Smooth muscle cell of the brain vasculature (primary cell): ENCODE measurements at regions not wholly inside any gene's neighbourhood (a gene's known extent, or its start where the extent isn't known, plus 50 kb on each side); places are given as distances from the start of the nearest gene placed in this dataset.

Source experiments
- DNase-seq: peaks from one replicate; pipeline ENCODE4 v3.0.0-alpha.2; 2012; ENCODE audit warnings: low read depth, low spot score

DNA sequence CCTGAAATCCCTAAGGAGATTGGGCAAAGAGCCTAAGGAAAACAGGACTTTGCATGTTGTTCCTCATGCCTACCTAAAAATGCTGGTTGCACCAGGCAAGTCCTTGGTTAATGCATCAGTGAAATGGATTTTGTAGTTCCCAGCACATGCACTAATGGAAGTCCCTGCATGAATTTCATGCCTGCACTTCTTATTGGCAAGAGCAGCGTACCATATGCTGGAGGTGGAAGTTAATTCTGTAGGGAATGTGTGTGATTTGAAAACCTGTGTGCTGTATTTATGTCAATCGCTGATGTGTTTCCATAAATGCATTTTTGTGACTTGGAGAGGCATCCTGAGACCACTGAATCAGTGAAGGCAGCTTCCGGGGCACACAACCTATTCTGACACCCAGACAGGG, 140.3 kb upstream of the MTNR1B start:
- DNase-seq, result no peak

DNA sequence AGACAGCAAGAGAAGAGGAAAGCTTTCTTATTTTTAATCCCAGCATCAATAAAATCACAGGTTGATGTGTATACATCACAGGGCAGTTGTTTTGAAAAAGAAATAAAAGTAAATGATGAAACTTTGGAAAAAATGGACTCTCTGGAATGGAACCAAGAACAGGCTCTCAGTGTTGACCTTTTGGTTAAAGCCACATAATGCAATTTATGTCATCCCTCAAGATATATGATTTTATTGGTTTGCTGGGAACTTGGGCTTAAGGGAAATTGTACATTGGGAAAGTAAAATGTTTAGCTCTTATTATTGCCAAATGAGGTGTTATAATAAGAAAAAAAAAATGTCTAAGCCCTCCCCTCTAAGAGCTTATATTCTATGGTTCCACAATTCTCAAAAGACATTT, 139.8 kb upstream of the MTNR1B start:
- no peak for DNase-seq

DNA sequence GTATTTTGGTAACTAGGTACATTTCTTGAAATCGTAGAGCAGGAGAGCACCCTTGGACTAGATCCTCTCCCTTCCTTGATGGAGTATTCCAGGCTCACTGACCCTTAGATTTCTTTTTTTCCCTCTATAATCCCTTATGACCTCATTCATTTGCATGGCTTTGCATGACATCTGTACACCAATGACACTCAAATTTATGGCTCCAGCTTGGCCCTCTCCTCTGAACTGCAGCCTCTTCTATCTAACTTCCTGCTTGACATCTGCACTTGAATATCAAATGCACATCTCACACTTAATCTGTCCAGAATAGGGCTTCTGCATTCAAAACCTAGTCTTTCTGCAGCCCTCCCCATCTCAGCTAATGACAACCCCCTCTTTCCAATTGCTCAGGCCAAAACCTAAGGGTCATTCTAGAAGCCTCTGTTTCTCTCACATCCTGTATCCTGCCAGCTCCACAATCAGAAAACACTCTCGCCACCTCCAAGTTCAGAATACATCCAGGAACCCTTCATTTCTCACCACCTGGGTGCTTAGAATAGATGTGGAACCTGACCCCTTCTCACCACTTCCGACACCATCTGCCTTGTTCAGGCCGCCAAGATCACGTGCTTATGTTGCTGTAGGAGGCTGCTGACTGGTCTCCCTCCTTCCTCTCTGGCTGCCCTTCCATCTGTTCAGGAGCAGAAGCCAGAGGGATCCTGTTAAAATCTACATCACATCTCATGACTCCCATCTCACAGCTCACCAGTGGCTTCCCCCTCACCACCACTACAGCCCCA, 138.9 kb upstream of the MTNR1B start:
- no peak for DNase-seq

DNA sequence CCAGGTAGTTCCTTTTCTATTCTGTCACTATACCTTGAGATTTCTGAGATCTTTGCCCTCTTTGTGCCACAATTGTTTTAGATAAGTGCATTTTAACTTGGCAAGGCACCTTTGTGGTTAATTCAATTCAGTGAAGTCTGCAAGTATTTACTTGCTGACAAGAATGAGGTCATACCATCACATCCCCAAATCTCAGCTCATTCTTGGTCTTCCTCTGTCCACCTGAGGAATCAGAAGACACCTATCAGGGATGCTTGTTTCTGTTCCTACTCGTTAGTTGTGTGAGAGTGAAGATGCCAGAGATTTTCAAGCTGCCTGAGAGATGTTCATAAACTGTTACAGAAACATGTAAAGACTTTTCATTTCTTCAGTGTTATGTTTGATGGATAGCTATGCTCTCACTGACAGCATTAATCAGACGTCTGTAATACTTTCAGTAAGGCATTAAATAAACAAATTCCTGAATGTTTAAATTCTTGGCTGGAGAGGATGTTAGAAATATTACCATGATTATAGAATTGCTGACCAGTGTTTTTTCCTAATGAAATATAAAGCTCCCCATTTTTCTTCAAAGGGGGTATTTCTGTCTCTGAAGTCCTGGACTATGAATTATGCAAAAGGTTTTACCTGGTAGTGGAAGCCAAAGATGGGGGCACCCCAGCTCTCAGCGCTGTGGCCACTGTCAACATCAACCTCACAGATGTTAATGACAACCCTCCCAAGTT, 135.0 kb upstream of the MTNR1B start:
- DNase-seq, result no peak

DNA sequence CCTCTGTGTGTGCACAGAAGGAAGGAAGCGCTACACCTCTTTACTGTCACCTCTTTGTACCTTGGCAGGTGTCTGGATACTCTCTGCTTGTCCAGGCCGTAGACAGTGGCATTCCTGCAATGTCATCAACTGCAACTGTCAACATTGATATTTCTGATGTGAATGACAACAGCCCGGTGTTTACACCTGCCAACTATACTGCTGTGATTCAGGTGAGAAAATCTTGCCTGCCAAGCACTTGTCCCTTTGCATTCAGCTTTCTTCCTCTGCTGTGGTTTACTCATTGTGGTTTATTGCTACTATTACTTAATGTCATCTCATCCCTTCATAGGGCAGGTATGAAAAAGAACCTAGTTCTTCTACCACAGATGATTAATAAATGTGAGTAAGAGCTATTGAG, 131.9 kb upstream of the MTNR1B start:
- DNase-seq, result no peak

DNA sequence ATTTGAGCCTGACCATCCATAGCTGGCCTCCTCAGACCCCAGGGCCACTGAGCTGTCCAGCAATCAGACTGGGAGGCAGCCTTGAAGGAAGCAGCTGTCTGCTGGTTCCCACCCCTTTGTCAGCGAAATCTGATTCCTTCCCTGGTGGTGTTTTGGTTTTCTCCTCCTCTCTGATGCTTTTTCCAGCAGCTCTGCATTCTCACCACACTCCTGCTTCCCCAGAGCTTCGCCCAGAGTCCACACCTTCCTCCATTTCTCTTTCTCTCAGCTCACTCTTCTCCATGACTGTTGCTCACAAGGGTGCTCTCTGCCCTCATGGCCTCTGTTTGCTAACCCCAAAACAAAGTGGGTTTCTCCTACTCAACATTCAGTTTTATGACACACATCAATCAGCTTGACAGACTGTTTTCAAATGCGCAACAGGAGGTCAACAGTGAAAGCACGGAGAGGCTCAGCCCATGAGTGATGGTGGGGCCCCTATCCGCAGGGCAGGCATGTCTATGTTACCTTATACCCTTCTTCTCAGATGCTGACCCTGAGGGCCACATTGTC, 130.6 kb upstream of the MTNR1B start:
- peak; percentile 2 for DNase-seq

DNA sequence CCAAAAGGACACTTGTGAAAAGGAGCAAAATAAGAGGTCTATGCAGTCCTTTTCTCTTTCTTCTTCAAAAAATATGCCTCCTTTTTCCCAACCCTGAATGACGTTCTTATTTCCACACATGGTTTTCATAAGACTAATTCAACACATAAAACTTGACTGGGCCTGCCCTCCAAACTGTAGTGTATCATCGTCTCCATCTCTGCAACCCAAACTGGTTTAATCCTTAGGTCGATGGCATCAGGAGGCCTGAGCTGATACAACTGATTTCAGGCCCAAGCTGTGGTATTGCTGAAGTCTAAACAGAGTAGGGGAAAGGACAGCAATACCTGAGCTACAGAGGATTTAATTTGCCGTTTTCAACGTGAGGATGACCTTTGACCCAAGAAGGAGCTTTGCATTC, 130.0 kb upstream of the MTNR1B start:
- DNase-seq, result no peak

DNA sequence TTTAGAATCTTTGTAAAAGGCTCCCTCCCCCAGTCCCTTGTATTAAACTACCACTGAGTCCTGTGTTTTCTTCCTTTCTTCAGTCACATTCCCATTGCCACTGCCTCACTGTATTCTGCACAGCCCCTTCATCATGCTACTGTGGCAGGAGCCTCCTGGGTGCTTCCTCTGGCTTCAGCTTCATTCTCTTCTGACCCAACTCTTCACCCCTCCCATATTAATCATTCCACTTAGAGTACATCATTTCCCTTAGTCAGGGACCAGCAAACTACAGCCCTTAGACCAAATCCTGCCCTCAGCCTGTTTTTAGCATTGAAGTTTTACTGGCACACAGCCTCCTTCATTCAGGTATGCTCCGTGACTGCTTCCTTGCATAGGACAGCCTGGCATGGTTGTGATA, 127.7 kb upstream of the MTNR1B start:
- DNase-seq, result no peak

DNA sequence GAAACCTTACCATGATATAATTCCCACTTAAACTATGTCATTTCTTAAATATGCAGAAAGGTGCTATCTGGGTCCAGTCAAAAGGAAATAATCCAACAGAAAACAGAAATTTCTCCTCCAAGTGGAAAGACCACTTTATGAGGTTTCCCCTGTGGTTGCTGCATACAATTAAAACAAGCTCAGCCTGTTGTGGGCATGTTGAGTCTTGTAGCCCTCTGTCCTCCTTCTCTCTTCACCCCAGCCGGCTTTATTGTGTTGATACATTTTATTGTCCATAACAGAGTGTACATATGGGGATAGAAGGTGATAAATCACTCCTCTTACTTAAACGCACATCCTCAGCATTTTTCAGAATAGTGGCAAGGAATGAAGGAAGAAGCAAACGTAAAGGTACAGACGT, 126.0 kb upstream of the MTNR1B start:
- DNase-seq, result no peak

DNA sequence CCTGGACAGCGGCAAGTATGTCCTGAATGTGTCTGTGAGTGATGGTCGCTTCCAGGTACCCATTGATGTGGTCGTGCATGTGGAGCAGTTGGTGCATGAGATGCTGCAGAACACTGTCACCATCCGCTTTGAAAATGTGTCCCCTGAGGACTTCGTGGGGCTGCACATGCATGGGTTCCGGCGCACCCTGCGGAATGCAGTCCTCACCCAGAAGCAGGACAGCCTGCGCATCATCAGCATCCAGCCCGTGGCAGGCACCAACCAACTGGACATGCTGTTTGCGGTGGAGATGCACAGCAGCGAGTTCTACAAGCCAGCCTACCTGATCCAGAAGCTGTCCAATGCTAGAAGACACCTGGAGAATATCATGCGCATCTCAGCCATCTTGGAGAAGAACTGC, 125.3 kb upstream of the MTNR1B start:
- DNase-seq, result no peak

DNA sequence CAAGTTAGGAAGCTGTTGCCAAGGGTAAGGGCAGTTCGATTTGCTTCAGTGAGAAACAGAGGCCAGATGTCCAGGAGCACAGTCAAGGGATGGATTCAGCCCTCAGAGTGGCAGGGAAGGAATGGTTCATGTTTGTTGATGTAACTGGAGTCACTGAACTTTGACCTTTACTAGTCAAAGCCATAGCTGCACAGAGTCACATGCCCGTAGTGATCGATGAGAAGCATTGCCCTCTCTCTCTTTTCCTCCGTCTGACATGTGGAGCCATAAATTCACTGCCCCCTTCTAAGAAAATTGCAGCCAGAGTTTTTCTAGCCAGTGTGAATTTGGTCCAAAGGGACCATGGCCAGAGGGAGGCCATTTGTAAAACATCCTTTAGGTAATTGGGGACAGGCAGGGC, 124.1 kb upstream of the MTNR1B start:
- DNase-seq, result no peak

DNA sequence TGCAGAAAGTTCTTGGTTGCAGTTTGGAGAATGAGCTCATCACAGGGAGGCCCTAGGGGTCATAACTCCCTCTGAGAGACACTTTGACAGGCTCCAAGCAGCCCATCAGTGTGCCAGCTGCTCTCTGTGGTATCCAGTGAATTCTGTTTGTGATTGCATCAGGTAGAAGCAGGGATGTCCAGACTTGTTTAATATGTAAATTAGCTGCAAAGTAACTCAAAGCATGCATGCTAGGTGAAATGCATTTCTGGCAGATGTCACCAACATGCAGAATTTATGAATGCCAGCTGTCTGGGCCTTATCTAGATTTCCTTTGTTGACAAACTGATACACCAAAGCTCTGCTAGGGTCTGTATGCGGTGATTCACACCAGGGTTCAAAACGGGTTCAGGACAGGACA, 123.6 kb upstream of the MTNR1B start:
- DNase-seq, result no peak

DNA sequence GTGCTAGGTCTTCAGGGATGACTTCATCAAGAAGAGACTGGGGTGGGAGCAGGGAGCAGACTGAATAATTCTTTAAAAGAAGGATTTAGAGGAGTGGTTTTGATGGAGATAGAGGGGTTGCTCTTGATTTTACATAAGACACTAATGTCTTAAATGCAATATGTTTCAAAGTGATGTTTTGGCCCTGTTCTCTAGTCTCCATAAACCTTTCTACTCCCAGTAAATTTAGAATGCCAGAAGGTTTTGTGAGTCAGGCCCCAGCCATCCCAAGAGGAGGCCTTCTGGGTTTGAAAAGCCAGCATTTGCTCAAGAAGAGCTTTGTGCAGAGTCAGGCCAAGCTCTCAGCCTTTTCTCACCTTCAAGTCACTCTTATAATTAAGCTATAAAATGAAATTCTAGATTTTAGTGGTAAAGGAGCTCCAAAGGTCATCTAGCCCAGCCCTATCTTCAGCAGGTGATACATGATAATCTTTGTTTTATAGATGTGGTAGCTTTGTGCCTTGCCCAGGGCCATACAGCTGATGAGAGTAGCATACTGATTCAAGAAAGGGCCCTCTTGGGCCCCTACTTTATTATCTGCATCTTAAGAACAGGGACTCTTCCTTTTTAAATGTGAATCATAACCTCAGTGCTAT, 122.8 kb upstream of the MTNR1B start:
- DNase-seq, result no peak

DNA sequence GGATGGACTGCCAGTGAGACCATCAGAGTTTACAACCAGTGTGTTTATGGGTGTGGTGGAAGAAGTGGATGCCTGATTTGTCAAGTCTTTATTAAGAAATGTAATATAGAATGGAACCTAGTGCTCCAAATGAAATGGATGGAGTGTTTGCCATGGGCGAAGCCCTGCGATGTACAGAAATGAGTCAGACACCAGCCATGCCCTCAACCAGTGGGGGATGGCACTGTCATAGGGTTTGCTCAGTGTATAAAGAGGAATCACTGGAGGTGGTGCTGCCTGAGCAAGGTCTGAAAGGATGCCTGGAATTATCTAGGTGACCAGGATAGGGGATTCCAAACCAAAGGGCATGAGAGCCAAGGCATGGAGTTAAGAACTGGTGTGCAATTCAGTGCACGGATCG, 120.9 kb upstream of the MTNR1B start:
- DNase-seq, result no peak

DNA sequence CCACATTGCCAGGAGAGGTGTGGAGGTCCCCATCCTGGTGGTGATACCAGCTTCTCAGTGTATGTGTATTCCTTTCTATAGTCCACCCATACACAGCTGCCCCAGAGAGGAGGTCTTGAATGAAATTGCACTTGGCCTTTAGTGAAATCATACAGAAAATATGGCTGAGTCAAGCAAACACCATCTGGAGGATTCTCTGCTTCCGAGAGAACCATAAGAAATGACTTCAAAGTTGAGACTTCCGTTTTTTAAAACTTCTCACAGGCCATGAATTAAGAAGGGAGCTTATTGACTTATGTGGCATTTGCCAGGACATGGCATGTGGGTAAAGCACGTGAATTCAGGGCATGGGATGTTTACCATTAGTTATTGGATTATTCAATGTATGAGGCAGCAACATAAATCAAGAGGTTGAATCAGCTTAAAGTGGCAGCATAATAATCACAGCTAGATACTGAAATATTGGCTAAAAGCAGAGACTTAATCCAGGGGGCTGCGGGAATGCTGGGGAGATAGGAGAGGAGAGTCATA, 119.1 kb upstream of the MTNR1B start:
- DNase-seq, result no peak

DNA sequence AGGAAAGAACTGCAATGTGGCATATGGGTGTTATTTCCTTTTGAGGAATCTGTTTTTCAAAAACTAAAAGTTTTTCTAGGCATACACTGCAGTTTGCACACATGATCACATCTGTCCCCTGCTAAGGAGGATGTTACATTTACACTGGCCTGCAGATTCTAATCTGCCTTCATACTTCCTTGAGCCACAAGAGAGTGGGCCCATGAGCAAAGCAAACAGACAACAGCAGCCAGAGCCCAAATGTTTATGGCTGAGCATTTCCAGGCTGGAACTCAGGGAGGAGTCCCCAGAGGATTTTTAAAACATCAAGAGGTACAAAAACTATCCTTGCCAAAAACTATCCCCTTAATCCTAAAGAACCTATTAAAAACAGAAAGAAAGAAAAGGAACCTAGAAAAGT, 117.2 kb upstream of the MTNR1B start:
- DNase-seq, result no peak

DNA sequence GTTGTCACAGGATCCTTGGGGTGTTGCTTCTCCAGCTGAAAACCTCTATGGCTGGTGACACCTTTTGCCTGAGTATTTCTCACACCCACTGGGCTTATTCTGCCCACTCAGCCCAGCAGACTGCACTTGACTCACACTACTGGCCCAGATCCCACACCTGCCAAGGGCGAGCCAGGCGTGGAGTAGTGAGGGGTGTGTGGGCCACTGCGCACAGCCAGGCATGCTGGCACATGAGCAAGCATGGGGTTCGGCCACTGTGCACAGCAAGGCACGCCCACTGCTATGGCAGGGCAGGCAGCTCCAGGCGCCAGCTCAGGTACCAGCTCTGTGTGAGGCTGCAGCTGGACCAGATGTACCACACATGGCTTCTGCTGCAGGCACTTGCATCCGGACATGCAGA, 116.5 kb upstream of the MTNR1B start:
- no peak for DNase-seq

DNA sequence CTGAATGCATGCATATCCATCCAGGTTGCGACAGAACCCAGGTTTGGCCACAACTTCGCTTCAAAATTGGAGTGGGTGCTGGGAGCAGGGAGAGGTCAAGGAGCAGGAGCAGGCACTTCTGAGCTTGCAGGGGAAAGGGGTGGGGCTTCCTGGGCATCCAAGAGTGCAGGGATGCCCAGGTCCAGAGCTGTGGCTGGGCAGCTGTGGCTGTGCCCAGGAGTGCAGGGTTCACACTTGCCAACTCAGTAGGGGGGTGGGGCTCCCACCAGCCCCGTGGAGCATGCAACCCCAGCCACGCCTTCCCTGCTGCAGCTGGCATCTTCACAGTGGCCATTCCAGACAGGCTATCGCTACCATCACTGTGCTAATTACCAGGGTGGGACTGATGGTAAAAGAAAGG, 115.3 kb upstream of the MTNR1B start:
- no peak for DNase-seq

DNA sequence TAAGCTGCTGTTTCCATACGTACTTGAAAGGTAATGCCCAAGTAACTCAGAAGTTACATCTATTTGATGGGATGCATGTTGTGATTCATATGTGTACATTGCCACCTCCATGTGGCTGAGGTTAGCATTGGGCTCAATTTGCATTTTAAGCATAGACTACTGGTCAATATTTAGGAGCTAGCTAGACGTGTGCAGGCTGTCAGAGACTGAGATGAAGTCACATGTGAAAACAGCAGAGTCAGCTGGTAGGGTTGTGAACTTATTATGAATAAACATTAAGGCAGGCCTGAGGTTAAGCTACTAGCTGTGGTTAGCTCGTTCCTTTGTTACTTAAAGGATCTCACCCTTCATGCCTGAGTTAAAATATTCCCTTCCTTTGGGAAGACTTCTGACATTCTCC, 114.5 kb upstream of the MTNR1B start:
- DNase-seq, result no peak

DNA sequence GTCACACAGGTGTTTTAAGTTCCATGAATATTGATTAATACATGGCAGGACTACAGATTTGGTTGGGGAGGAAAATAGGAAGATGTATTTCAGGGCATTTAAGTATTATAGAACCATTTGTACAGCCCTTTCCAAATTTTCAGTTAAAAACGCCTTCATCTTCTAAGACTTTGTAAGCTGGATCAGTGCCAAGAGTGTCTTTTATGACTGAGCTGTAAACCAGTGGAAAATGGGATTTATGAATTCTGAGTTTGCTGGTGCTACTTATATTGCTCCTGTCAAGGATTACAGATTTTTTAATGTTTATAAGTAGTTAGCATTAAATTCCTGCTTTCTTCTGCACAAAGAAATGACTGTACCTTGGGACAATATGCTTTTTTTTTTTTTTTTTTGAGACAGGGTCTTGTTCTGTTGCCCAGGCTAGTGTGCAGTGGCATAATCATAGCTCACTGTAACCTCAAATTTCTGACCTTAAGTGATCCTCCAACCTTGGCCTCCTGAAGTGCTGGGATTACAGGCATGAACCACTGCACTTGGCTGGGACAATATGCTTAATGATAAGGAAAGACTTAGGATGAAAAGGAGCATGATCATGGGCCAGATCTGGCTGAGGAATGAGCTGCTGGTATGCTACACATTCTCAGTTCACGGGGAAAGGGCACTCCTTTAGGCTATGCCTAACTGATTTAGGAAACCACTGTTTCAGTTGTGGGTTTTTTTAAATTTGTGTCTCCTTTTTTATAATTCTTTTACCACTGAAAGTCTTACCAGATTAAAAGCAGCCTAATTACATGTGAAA, 113.6 kb upstream of the MTNR1B start:
- no peak for DNase-seq

DNA sequence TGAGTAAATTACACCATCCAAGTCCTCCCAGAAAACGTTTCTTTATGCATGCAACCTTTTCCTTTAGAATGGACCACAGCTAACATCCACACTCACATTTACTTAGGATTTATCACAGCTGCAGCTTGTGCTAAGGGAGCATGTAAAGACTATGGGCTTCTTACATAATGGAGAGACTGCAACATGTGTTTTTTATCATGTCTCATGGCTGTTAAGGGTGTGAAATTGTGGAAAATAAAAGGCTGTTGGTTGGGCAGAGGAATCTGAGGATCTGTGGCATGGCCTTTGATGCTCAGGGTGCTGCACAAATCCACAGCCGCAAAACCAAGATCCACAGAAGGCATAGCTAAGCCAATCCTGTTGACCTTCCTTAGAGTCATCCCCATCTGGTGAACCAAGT, 112.0 kb upstream of the MTNR1B start:
- DNase-seq, result no peak
